ENCODE measurements at regions not wholly inside any gene's neighbourhood (a gene's known extent, or its start where the extent isn't known, plus 50 kb on each side); places are given as distances from the start of the nearest gene placed in this dataset.

- DNase-seq = no peak
Measured at GRCh38 chr16:11478431-11479119, 108.1 kb downstream of the LITAF start.

DNA sequence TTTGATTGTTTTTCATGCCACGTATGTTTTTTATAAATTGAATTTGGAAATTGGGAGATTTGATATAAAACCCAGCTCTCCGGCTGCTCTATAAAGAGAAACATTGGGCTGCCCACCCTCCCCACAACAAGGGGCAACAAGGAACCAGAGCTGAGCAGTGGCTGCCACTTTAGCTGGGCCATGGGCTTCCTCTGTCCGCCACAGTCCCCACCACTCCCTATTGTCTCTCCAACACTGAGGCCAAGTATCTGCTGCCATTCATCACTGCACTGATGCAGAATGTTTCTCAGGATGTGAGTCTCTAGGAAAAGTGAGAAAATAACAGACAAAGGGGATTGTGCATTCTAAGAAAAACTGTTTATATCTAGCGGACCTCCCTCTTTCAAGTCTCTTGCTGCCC lies 106.8 kb downstream of the LITAF start:
- DNase-seq = no peak

- DNase-seq = no peak
Measured at GRCh38 chr16:11480634-11481033, 106.1 kb downstream of the LITAF start.

DNA sequence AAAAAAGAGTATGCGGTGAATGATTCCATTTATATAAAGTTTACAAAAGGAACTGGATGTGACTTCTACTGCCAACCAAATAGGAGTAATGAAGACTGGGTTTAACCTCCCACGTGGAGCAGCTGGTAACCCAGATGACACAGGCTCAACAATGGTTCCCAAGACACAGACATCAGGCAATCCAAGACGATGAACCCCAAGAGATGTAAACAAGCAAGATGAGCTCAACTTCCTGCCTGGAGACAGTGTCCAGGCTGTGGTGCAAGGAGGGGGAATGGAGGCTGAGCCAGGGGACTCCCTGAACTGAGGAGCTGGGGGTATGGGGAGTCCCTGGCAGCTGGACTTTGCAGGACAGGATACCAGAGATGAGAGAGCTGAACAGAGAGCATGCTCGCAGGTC lies 104.7 kb downstream of the LITAF start:
- no peak for DNase-seq

DNA sequence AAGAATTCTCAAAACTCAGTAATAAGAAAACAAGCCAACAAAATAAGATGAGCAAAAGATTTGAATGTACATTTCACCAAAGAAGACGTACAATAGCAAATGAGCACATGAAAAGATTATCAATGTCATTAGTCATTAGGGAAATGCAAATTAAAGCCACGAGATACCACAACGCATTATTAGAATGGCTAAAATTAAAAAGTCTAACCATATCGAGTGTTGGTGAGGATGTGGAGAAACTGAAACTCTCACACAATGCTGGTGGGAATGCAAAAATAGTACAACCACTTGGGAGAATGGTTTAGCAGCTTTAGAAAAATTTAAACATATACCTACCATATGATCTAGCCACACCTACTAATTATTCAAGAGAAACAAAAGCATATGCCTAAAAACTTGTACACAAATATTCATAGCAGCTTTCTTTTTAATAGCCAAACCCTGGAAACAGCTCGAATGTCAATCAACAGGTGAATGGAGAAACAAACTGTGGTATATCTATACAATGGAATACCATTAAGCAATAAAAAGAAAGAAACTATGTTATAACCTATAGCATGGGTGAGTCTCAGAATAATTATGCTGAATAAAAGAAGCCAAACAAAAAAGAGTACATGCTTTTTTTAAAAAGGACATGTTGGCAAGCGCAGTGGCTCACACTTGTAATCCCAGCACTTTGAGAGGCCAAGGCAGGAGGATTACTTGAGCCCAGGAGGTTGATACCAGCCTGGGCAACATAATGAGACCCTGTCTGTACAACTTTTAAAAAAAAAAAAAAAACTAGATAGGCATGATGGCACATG lies 103.6 kb downstream of the LITAF start:
- DNase-seq = no peak

GRCh38 chr16:11484691-11485258 lies 101.9 kb downstream of the LITAF start:
- no peak for DNase-seq

DNA sequence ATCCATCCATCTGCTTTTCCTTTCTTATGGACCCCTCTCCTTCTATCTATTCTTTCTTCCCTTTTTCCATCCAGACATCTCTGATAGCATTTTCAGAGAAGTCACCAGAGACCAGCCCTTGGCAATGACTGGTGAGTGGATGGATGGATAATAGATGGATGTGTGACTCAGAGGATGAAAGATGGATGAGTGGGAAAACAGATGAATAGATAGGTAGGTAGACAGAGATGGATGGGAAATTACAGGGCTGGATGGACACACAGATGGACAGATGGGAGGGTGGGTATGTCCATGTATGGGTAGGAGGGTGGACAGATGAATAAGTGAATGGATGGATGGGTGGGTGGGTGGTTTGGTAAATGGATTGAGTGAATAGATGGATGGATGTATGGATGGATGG lies 101.0 kb downstream of the LITAF start:
- no peak for DNase-seq

GRCh38 chr16:11487289-11487688 lies 99.4 kb downstream of the LITAF start:
- no peak for DNase-seq

DNA sequence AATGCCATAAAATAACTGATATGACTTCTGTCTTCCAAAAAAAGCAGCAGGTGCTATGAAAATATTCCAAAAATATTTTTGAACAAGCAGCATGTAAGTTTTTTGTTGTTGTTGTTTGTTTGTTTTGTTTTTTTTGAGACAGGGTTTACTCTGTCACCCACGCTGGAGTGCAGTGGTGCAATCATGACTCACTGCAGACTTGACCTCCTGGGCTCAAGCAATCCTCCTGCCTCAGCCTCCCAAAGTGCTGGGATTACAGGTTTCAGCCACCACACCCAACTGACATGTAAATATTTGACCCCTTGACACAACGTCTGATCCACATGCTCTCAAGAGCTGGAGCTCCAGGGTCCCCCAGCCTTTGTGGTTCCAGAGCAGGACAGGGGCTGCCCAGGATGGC lies 98.4 kb downstream of the LITAF start:
- DNase-seq = no peak

DNA sequence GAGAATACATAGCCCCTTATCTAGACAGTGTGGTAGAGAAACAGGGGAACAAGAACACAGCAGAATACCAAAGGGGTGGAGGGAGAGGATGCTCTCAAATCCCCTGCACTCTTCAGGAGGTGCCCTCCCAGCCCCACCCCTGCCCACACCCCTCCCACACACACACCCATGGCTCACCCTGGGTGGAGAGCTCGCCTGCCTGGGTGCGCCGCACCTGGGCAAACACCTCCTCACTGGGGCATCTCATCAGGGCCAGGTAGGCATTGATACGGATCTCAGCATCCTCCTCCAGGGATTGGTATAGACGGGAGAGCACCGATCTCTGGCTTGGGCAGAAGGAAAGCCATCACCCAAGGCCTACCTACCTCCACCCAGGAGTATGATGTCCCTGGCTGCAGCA lies 95.2 kb downstream of the LITAF start:
- DNase-seq = no peak

DNA sequence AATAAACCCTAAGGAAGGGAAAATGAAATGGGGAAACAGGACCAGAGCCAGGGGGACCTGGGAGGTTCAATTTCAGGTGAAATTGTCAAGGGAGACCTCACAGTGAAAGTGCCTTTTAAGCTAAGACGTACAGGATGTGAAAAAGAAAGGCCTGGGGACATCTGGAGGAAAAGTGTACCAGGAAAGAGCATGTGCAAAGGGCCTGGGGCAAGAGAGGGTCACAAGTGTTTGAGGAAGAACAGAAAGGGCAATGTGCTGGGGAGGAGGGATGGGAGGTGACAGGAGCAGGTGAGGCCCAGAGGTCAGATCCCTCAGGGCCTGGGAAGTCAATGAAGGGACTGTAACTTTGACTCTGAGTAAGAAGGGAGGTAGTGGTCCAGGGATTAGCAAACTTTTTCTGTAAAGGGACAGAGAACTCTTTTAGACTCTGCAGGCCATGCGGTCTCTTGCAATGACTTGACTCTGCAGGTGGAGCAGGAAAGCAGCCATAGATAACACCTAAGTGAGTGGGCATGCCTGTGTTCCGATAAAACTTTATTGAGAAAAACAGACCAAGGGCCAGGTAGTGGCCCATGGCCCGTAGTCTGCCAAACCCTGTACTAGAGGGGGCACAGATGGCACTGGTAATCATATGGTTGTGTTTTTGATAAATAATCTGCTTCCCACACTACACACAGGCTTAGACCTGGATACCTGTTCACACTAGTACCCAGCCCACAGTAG lies 93.8 kb downstream of the LITAF start:
- no peak for DNase-seq

DNA sequence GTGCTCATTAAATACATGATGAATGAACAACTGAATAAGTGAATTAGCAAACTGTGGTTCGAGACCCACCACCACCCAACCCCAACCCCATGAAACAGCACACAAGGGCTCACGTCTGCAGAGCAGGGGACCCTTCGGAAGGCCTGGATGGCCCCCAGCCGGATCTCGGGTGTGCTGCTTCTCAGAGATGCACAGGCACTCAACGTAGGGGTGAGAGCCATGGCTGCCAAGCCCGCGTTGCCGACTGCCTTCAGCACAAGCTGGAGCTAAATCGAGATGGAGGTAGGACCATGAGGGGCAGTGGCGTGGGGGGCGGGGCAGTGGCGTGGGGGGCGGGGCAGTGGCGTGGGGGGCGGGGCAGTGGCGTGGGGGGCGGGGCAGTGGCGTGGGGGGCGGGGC lies 93.2 kb downstream of the LITAF start:
- DNase-seq = no peak

GRCh38 chr16:11494029-11494428 lies 92.7 kb downstream of the LITAF start:
- no peak for DNase-seq

GRCh38 chr16:11494433-11494832 lies 92.3 kb downstream of the LITAF start:
- no peak for DNase-seq

DNA sequence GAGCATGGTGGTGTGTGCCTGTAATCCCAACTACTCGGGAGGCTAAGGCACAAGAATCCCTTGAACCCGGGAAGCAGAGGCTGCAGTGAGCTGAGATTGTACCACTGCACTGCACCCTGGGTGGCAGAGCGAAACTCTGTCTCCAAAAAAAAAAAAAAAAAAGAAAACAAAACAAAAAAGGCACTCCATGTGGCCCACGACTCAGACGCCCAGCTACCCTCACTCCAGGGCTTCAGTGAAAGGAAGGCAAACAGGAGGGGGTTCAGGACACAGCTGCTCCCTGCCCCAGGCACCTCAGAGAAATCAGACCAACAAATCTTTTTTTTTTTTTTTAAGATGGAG lies 91.7 kb downstream of the LITAF start:
- no peak for DNase-seq
